Hematopoietic multipotent progenitor cell (in vitro differentiated cells): ENCODE measurements at regions not wholly inside any gene's neighbourhood (a gene's known extent, or its start where the extent isn't known, plus 50 kb on each side); places are given as distances from the start of the nearest gene placed in this dataset.
"Not testable (repeated sequence)": the region's sequence is repeated elsewhere in the genome, so short reads cannot be mapped to it uniquely, and the experiment has no call there.

Source experiments
- DNase-seq, 3 donors: peaks; one replicate each; pipeline ENCODE4 v3.0.0-alpha.2; 2011 to 2015; ENCODE audit warnings: low read depth in 2 of 3, low spot score in 2 of 3

DNA sequence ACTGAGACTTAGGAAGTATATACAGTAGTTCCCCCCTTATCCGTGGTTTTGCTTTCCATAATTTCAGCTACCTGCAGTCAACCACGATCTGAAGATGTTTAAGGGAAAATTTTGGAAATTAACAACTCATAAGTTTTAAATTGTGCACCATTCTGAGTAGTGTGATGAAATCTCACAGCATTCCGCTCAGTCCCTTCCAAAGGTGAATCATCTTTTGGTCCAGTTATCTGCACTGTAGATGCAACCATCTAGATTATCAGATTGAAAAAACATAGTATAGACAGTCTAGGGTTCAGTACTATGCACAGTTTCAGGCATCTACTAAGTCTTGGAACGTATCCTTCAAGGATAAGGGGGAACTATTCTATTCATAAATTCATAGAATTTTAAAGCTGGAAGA is 109.0 kb downstream of the ANXA3 start:
- no peak for DNase-seq

DNA sequence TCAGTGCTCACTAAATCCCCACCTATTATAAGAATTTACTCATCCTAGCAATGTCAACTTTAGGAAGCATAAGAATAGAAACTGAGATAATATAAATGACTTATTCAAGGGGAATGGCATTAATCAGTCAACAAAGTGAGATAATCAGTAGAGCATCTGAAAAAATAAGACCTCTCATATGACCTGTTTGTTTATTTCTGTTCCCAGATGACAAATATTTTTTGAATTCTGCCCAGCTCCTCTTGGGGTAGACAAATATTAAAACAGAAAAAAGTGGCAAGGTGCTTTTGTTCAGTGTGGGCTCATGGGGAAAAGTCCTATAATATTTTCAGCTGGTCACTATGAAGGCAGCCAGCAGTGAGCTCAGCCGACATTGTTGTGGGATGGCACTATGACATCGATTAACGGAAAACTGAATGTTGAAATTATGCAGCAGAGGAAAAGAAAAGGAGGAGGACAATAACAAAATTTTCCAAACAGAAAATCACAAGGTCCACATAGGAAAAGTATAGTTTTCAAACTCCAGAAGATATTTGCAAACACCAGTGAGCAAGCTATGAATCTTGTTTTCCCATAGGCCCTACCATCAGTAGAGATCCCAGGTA is 109.6 kb downstream of the ANXA3 start:
- DNase-seq, result no peak

DNA sequence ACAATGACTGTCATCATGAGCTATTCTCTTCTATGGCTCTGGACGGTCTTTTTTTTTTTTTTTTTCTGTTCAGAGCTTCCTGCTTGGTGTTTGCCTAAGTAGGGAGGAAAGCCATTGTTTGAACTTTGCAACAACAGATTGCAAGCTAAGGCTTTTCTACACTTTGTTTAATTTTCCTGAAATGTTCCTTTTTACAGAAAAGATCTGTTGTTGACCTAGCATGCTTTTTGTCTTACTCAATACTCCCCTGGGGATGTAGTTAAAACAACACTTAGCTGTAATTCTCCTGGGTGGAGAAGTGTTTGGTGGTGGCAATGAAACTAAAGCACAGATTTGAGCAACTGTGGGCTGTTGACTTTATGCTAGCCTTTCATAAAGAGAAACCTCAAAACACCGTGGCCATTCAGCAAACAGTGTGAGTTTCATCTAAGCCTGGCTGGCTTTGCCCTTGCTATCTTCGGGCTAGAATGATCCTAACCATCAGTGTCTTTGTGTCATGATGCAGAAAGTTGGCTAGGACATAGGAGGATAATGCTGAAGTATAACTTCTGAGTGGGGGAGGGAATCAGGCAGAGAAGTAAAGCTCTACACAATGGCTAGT is 110.5 kb downstream of the ANXA3 start:
- no peak for DNase-seq

DNA sequence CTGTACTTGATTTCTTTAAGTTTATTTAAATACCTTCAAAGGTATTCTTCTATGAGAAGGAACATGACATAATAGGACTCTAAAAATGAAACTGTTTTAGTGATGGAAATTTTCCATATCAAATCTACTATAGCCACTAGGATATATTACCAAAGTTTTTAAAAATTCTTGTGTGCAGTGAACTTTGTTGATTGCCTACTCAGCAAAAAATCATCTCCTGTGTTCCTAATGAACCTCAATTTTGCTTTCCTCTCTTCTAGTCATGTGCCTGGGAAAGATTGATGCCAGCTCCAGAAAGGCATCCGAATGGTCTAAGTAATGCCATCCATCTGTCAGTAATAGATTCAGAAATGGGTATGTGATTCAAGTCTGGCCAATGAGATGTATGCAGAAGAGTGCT is 111.1 kb downstream of the ANXA3 start:
- no peak for DNase-seq

DNA sequence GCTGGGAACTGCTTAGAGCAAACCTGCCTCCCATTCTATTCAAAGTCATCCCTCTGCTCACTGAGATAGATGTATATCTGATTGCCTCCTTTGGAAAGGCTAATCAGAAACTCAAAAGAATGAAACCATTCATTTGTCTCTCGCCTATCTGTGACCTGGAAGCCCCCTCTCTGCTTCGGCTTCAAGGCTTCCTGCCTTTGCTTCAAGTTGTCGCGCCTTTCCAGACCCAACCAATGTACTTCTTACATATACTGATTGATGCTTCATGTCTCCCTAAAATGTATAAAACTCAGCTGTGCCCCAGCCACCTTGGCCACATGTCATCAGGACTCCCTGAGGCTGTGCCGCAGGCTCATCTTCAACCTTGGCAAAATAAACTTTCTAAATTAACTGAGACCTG is 111.9 kb upstream of the BMP2K start:
- DNase-seq, result not testable (repeated sequence)

DNA sequence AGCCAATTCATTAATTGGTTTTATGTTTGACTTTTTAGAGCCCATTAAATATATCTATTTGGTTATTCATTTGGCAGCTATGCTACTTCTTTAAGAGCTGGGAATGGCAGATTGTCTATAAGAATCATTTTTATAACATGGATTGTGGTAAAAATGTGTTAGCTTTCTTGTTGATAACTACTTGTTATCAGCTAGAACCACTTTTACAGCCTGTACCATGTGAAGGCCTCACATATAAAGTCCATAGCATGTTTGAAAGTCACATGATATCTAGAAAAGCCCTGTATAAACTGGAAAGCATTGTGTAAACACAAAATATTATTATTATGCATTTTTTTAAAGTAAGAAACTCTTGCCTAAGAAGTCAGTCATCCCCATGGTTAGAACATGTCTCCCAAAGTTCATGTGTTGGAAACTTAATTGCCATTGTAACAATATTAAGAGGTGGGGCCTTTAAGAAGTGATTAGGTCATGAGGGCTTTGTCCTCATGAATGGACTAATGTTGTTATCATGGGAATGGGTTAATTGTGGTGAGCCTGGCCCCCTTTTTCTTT is 110.9 kb upstream of the BMP2K start:
- no peak for DNase-seq

DNA sequence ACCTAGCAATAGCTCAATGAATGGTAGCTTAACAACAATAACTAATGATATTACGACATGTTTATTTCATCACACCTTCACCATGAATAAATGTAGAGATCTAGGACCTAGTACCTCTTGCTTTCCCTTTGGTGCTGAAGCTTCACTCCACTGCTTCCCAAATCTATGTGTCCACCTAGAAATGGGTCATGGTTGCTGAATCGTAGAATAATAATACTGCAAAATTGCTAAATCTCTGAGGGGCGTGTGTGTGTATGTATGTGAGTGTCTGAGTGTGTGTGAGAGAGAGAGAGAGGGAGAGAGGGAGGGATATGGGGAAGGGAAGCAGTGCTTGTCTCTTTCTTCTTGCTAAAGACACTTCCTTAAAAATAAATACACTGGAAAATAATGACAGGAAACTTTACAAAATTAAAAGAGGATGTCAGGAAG is 109.3 kb upstream of the BMP2K start:
- DNase-seq, result no peak

DNA sequence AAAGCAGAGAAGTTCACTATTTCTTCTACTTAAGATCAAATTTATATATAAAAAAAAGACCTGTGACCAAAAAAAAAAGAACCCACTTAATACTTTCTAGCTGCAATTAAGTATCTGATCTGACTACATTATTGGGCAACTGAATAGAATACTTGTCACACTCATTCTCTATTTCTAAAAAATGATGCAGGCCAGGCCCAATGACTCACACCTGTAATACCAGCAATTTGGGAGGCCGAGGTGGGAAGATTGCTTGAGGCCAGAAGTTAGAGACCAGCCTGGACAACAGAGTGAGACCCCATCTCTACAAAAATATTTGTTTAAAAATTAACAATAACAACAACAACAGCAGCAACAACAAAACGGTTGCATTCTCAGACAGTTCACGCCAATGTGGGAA is 108.8 kb upstream of the BMP2K start:
- no peak for DNase-seq

DNA sequence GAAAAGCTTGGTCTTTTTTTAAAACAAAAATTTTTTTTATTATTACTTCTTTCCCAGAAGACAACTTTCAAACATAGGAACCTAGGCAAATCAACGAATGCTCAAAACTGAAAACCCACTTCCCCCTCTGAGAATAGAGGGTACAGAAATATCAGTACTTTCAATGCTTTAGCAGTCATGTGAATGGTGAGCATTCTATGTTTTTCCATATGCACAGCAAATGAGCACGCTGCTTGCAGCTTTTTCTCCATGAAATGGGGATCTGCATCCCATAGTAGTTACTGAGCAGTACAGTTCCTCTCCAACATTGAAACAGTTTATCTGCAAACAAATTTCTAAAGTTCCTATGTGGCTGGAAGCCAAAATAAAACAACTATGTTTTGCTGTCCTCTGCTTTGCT is 108.4 kb upstream of the BMP2K start:
- DNase-seq, result no peak

DNA sequence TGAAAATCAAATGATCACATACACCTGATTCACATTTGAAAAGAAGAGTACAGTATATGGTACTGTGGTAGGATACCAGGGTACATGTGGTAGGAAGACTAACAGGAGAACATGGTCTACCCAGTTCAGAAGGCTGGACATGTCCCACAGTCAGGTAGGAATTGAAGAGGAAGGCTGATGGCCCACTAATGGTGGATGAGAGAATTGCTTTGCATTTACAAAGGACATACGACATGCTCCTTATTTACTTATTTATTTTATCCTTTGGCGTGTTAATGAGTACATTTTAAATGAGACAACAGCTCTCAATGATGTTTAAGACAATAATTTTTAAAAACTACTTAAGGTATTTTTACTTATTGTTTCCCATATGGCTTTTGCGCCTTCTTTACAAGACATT is 106.7 kb upstream of the BMP2K start:
- DNase-seq, result no peak

DNA sequence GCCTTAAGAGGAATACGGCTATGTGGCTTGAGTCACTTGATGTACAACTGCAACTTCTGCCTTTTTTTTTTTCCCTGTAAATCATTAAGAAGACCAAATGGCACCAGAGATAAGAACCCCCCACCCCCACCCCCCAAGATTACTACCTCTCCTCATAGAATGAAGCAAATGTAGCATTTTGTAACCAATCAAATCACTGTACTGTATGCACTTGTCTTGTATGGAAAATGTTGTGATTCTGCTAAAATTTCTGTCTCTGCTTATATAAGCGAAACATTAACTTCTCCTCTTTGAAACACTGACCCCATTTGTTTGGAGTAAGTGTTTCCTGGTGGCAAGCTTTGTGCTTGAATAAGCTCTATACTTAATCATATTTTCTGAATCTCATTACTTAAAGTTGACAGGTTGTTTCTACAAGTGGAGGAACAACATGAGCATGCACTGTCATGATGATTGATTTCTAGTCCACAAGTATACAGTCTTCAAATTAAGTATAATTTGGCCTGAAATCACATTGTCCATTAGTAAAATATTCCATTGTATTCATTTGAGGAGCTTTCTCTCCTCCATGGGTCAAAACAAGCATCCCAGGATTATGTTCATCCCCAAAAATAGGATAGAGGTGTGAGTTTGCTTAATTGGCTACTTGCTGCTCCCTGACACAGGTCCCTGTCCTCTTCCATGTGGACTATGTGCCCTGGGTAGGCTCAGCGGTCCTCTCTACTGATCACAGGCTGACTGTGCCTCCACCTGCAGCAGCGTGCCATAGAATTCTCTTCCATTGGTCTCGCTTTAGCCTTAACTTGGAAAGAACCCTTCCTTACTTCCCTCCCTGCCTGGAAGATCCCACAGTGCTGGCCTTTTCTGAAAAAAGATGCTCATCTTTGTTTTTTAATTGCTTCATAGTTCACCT is 104.0 kb upstream of the BMP2K start:
- DNase-seq, result peak in 2 of 3 donors; percentile 59 to 85

DNA sequence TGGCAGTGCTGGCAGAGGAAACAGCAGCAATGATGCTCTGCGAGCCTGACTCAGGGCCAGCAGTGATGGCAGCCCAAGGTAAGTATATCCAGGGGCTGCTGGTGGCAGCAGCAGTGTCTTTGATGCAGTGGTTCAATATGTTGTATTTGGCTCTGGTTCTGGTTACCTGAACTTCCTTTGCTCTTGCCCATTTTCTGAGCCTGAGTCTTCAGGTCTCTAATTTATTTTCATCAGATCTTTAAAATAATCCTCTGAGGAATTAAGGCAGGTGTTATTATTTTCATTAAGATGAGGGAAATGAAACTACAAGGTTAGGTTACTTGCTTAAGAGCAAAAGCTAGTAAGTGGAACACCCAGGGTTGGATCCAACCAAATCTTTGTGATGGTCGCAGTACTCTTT is 102.8 kb upstream of the BMP2K start:
- no peak for DNase-seq

DNA sequence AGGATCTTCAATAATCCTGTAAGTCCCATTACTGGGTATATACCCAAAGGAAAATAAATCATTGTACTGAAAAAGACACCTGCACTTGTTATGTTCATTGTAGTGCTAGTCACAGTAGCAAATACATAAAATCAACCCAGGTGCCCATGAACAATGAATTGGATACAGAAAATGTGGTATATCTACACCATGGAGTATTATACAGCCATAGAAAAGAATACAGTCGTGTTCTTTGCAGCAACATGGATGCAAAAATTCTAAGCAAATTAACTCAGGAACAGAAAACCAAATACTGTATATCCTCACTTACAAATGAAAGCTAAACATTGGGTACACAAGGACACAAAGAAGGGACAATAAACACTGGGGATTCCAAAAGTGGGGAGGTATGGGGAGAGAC is 100.8 kb upstream of the BMP2K start:
- DNase-seq, result no peak

DNA sequence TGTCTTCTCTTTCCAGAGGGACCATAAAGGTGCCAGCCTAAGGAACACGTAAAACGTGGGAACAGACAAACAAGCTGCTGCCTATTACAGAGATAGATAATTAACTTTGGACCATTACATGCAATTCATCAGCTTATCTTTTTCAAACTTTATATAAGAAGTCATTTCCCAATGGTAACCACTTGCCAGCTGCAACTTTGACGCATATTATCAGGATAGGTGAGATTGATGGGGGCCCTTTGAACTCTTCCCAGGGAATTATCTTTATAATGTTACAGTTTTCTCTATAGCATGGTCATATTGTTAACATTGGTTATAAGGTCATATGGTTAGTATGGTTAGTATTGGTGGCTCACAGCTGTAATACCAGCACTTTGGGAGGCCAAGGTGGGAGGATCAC is 94.1 kb upstream of the BMP2K start:
- no peak for DNase-seq

DNA sequence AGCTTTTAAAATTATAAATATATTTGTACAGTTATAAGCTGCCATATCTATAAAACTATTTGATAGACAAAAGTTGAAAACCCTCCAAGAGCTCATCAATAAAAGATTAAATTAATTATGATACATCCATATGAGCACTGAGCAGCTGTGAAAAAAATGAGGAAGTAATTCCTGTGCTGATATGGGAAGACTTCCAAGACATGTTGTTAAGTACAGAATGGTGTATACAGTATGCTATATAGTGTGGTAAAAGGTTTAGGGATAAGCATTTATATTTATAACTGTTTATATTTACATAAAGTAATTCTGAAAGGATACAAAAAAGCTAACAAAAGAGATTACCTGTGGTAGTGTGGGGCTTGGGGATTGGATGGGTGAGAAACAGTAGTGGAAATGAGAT is 92.8 kb upstream of the BMP2K start:
- DNase-seq, result no peak

DNA sequence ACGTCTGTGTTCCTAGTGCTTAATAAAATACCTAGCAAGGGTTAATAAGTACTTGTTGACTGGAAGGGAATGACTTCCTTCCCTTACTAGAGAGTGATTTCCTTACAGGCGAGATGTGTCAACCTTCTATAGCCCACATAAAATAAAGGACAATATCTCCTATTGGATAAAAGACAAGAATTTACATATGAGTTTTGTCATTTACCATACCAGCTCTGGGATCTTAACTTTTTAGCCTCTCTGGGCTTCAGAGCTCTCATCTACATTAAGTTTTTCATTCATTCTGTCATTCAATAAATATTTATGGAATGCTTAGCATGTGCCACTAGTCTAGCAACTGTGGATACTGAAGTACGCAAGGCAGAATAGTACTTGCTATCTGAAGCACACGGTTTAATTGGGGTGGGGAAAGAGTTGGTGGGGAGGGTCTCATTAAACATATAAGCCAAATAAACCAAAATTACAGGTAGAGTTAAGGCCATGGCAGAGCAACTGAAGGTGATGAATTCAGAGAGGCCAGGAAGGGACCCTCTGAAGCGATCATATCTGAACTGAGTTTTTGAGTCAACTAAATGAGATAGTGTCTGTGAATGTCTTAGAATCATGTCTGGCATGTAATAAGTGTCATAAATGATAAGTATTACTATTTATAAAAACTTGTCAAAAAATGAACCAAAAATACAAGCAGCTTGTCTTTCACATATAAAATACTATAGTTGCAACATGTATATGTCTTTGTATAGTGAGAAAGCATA is 91.6 kb upstream of the BMP2K start:
- no peak for DNase-seq

DNA sequence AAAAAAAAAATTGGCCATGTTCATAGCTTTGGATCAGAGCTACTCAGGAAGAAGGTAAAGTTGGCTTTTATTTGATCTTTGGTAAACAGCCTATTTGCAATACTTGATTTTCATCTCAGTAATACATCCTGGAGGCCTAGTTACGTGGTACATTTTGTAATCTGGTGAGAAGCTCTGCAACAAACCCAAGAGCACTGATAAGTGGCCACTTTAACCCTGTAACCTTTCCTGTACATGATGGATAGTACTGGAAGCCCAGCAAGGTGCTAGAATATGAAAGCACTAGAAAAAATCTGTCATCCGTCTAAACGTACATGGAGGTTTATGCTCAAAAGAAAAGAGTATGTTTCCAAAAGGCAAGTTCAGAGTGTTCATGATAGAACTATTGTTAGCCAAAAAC is 88.3 kb upstream of the BMP2K start:
- DNase-seq, result no peak

DNA sequence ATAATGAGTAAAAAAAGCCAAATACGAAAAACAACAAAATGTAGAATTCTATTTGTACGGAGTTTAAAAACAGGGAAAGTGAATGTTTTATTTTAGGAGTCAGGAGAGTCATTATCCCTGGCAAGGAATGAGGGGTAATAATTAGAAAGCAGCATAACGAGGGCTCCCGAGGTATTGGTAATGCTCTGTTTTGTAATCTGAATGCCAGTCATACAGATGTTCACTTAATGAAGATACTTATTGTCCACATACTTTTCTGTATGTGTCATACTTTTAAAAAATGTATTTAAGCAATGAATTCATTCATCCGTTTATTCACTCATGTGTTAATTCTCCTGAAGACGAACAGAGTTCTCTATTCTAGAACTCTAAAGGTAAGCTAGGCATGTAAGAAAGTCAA is 87.8 kb upstream of the BMP2K start:
- DNase-seq, result no peak

DNA sequence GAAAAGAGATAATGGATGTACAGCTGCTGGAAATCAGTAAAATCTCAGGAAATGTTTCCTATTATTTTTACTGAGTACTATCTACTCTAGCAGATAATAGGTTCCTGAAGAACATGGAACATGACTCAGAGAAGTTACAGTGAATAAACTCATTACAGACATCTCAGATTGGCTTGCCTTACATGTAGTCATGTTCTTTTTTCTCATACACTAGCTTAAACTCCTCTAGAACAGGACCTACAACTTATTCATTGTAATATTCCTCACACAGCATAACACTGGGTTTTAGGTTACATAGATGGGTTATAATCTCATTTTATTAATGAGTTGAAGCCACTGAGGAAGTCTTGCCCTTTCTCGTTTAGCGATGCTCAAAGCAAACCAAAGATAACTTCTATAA is 86.9 kb upstream of the BMP2K start:
- DNase-seq, result no peak

DNA sequence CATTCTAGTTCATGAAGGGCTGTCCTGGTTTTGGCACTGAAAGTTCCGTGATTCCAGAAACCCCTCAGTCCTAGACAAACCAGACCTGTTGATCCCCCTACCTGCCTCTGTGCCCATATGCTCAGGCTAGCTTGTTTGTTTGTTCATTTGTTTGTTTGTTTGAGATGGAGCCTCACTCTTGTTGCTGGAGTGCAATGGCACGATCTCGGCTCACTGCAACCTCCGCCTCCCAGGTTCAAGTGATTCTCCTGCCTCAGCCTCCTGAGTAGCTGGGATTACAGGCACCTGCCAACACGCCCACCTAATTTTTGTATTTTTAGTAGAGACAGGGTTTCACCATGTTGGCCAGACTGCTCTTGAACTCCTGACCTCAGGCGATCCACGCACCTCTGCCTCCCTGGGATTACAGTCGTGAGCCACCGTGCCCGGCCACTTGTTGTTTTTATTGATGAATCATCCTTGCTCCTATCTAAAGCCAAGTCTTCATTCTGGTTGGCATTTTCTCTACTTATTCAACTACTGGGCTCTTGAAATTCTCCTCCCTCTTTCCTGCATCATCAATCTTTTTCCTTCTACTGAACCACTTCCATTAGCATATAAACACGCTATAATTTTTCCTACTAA is 86.3 kb upstream of the BMP2K start:
- no peak for DNase-seq
